NCI-H526 treated with DMSO at 0.1 percent for 48 hours (cell line): ENCODE measurements at regions not wholly inside any gene's neighbourhood (a gene's known extent, or its start where the extent isn't known, plus 50 kb on each side); places are given as distances from the start of the nearest gene placed in this dataset.

ENCODE experiments used
- DNase-seq: peaks from one replicate; lab custom pipeline; 2025; lab: John Stamatoyannopoulos, UW

DNA sequence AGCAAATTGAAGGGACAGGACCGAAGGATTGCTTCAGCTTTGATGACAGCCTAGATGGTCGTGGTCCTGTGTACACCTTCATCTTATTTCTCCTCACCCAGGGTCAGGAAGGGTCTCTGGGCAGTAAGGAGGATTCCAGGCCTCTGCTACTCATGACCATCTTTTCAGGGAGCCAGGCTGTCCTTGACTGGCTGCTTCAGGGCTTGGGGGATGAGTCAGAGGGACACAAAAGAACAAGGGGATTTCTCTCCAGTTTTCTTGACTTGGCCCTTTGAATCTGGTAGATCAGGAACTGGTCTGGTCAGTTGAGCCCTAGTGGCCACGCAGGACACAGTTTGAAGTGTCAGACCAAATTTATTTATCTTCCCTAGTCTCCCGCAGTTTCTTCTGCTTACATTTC is 402.1 kb upstream of the CHD6 start:
- no peak for DNase-seq

DNA sequence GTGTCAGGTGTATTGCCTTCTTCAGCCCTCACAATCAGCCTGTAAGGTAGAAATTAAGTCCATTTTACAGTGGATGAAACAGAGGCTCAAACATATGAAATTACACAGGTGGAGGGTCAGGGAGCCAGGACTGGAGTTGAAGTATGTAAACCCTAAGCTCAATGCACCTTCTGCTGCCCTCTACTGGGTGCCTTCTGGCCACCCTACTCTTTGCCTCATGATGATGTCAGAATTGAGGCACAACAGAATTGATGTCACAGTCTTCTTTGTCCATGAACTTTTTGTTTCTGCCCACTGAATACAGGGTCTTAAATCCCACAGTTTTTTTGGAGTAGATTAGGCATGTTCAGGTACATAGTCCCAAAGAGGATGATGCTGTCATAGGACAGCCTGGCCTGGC is 400.8 kb upstream of the CHD6 start:
- DNase-seq = no peak

GRCh38 chr20:42010090-42010489 is 391.9 kb upstream of the CHD6 start:
- no peak for DNase-seq

- DNase-seq = no peak
These were observed 389.1 kb upstream of the CHD6 start for GRCh38 chr20:42007251-42007650.

GRCh38 chr20:42005211-42005610 is 387.0 kb upstream of the CHD6 start:
- DNase-seq = no peak

- no peak for DNase-seq
These were observed 385.2 kb upstream of the CHD6 start for GRCh38 chr20:42003380-42003779.

DNA sequence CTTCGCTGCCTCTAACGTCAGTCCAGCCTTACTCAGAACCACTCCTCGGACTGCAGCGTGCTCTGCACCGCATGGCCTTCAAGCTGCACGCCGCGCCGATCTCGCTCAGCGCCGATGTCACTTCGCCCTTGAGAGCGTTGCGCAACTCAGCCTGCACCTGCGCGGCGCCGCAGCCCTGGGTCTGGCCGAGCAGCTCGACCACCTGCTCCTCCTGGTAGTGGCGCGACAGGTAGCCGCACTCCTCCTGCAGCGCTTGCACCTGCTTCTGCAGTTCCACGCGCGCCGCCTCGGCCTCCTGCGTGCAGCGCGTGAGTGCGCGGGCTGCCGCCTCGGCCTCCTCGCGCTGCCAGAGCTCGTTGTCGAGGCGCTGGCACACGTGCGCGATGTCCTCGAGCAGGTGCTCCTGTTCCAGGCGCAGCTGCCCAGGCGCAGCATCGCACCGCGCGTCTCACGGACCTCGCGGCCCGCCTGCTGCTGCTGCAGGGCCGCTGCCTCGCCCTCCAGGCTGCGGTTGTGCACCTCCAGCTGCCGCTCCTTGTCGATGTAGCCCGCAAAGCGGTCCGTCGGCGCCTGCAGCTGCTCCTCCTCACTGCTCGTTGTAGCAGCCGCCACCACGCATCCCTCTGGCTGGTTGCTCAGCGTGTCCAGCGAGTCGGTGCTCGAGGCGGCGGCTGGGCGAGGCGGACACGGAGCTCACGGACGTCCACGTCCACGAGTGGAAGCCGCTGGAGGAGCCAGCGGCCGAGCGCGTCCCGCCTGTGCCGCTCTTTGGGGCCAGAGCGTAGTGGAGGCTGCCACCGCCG is 380.6 kb upstream of the CHD6 start:
- no peak for DNase-seq

DNA sequence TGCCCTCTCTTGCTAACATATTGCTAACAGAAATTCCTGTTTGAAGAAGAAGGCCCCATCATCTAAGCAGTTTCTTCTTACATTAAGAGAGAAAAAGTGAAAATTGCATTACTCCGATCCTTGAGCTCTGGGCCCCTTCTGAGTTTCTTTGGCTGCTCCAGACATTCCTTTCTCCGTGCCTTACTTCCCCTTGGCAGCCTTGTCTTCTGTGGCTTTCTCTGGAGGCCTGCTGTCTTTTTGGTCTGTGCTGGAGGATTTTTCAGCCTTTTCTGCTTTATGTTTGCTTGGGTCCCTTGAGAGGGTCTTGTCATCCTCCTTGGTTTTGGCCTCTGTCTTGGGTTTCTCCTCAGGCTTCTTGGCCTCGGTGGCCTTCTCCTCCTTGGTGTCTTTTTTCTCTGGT is 378.8 kb upstream of the CHD6 start:
- no peak for DNase-seq

DNA sequence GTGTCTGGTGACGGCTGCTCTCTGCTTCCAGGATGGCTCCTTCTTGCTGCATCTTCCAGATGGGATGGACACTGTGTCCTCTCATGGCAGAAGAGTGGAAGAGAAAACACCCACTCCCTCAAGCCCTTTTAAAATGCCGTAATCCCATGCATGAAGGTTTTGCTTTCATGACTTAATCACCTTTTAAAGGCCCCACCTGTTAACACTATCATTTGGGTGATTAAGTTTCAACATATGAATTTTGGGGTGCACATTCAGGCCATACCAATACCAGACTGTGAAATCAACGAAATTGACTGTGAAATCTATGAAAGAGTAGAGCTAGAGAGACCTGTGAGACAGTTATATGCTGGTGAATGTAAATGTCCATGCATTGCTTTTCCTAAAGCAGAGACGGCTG is 374.3 kb upstream of the CHD6 start:
- DNase-seq = no peak

GRCh38 chr20:41991412-41991811 is 373.2 kb upstream of the CHD6 start:
- no peak for DNase-seq

GRCh38 chr20:41989935-41990635 is 371.9 kb upstream of the CHD6 start:
- DNase-seq = no peak

DNA sequence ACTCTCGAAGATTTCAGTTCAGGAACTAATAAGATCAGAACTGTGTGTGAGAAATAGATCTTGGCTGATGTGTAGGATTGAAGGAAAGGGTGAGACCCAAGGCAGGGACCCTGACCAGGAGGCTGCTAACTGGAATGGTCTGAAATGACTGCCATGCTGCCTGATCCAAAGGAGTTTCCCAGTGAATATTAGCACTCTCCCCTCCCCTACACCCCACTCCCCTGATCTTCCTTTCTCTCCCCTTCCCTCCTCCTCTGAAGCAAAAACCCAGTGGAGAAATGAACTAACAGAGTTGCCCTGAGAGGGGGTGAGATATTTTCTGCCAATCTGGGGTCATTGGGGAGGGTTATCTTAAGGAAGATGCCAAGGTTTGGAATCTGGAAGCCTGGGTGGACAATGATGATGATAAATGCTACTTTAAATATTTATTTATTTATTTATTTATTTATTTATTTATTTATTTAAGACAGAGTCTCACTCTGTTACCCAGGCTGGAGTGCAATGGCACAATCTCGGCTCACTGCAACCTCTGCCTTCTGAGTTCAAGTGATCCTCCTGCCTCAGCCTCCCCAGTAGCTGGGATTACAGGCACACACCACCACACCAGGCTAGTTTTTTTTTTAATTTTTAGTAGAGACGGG is 371.0 kb upstream of the CHD6 start:
- no peak for DNase-seq

GRCh38 chr20:41984031-41984430 is 365.9 kb upstream of the CHD6 start:
- DNase-seq = no peak

DNA sequence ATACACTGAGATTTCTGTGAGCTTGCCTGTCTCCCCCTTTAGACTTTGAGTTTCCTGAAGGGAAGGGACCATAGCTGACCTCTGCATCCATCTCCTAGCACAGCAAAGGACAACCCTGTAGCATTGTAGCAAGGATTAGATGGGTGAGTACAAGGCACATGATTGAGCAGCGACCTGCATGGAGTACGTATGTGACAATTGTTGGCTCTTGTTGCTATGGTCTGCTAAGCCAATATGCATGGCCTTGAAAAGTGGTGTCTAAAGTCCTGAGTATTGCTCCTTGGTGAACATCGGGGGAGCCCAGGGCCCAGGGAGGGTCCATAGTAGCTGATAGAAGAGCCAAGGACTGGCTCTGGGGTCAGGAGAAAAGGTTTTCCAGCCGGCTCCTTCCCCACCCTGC is 365.0 kb upstream of the CHD6 start:
- DNase-seq = no peak

- DNase-seq = no peak
These were observed 363.6 kb upstream of the CHD6 start for GRCh38 chr20:41981746-41982145.

DNA sequence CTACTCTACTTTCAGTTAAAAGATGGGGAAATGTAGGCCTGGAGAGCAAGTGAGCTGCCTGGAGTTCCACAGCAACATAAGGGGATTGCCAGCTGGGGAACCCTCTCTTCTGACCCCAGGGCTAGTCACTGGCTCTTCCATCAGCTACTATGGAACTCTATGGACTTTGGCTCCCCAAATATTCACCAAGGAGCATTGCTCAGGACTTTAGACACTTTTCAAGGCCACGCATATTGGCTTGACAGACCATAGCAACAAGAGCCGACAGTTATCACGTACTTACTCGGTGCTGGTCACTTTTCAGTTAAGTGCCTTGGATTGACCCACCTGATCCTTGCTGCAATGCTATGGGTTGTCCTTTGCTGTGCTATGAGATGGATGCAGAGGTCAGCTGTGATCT is 360.7 kb upstream of the CHD6 start:
- DNase-seq = no peak

DNA sequence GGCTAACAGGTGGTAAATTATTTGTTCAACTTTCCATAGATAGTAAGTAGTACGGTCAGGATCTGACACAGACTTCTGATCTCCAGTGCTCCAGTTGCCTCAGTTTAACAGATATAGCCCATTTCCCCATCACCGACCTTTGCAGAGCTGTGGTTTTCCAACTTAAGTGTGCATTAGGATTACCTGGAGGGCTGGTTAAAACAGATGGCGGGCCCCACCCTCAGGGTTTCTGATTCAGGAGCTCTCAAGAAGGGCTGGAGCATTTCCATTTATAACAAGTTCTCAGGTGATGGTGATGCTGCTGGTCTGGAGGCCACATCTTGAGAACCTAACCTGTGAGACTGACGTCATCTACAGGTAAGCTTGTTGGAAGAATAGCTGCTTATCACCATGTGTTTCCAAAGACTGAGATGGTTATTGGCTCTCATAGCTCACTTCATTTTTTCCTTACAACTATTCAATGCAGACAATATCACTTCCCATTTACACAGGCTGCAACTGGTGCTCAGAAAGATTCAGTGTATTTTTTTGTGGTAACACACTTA is 360.1 kb upstream of the CHD6 start:
- no peak for DNase-seq

DNA sequence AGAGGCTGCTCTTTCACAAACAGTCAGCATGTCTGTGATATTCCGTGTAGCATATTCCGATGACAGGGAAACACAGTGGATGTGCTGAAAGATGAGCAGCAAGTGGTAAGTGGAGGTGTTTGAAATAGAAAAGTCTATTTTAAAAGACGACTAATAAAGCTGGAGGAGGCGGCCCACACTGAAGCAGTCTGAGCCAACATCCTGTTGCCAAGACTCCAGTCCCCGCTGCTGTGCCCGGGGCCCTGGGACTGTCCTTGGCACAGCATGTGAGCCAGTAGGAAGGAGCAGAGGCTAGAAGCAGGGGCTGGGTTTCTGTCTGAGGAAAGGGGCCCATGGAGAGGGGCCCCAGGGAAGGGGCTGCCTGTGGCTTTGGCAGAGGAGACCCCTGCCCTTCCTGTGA is 351.5 kb upstream of the CHD6 start:
- no peak for DNase-seq

DNA sequence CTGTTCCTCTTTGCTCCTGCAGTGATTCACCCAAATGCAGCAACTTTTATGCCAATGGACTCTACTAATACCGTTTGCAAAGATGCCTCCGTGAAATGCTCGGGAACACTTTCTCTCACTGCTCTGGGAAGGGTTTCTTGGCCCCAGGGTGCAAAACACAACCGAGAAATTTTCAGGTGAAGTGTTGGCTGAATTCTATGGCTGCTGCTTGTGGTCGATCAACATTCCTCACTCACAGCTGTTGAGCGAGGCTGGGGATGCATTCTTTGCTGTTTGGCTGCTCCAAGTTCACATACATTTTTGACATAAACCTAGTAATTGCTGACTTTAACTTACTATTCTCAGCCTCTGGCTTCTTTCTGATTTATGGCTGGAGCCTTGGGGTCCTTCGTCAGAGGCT is 342.0 kb upstream of the CHD6 start:
- no peak for DNase-seq

GRCh38 chr20:41958391-41958790 is 340.2 kb upstream of the CHD6 start:
- no peak for DNase-seq

DNA sequence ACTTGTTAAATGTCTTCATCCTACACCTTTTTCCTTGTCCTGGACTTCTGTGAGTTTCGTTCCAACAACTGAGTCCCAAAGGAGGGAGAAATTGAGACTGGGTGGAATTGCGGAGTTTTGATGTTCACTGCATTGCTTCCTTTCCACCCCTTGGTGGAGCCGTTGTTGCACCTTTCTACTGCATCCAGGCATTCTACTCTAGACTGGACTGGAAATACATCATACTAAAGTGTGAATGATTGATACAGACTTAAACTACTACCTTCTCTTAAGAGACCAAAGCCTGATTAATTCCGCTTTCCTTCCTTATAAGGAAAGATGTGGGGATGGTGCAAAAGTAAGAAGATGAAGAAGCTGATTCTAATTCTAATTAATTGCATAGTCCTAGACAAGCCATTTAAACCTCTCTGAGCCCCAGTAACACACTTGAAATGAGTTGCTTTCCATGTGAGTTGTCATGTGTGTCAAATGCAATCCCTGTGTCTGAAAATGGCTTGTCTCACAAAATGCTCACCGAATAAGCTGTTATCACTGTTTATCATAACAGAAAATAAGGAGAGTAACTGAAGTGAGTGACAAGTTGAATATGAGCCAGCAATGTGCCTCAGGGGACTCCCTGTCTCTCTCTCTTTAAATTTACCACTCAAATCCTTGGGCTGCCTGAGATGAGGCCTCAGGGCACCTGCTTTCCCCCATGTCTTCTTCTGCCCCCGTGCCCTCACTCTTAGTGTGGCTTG is 338.3 kb upstream of the CHD6 start:
- peak; percentile 28 for DNase-seq

DNA sequence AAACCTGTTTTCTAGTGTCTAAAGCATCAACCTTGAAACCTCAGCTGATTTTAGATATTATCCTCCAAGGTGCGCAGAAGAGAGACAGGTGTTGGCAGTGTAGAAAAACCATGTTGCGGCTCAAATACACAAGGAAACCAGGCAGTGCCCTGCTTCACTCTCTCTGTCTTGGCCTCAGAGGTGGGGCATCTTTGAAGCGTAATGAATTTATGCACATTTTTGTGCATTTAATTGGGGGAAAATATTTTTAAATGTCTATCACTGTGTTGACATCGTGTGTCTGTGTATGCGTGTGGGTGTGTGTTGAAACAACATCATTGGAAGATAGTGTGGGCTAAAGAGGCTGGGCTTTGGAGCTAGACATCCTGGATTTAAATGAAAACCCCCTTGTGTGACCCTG is 334.0 kb upstream of the CHD6 start:
- DNase-seq = no peak
